Activated CD8-positive, alpha-beta T cell treated with anti-CD3 and anti-CD28 coated beads for 36 hours (primary cell): ENCODE measurements at regions not wholly inside any gene's neighbourhood (a gene's known extent, or its start where the extent isn't known, plus 50 kb on each side); places are given as distances from the start of the nearest gene placed in this dataset.

Source experiments
- ATAC-seq: fragments of 200-7000 bp; cut with Tn5 transposase; one replicate; pipeline ENCODE4 v1.10.0; 2021; ENCODE audit warnings: mild to moderate bottlenecking, moderate library complexity
- CTCF ChIA-PET: fragments of 350-600 bp; sonication (Branson Sonifier 250); formaldehyde crosslinking; loops from one replicate; lab custom pipeline; 2021; ENCODE audit warnings: antibody characterized with exemption; lab: Charles Lee
- POLR2A ChIA-PET: fragments of 350-600 bp; sonication (Branson Sonifier 250); formaldehyde crosslinking; loops from one replicate; lab custom pipeline; 2021; ENCODE audit warnings: antibody characterized with exemption; lab: Charles Lee
- DNase-seq: peaks from one replicate; pipeline ENCODE4 v3.0.0-alpha.2; 2020
- H3K27ac Mint-ChIP-seq: one replicate; pipeline ENCODE4 v1.8.0; 2021; ENCODE audit warnings: mild to moderate bottlenecking, mixed read lengths
- H3K27me3 Mint-ChIP-seq: one replicate; pipeline ENCODE4 v1.8.0; 2021; ENCODE audit warnings: mixed read lengths
- H3K36me3 Mint-ChIP-seq: one replicate; pipeline ENCODE4 v1.8.0; 2021; ENCODE audit warnings: low read depth, mixed read lengths
- H3K4me1 Mint-ChIP-seq: one replicate; pipeline ENCODE4 v1.8.0; 2021; ENCODE audit warnings: low read depth, mixed read lengths
- H3K4me3 Mint-ChIP-seq: one replicate; pipeline ENCODE4 v1.8.0; 2021; ENCODE audit warnings: mild to moderate bottlenecking, moderate library complexity, mixed read lengths
- H3K9me3 Mint-ChIP-seq: one replicate; pipeline ENCODE4 v1.8.0; 2021; ENCODE audit warnings: mixed read lengths
- CTCF ChIP-seq: fragments of 200-600 bp; IDR thresholded peaks from one replicate; pipeline ENCODE4 v1.8.0; 2022; ENCODE audit warnings: antibody characterized with exemption, mild to moderate bottlenecking
- intact Hi-C: fragments of 100-400 bp; cut with micrococcal nuclease; formaldehyde crosslinking; loops from one replicate; pipeline ENCODE4 v1.10.0; 2022

GRCh38 chr6:8246403-8246802 lies 144.1 kb upstream of the EEF1E1 start:
- TF ChIP-seq CTCF = no peak
- ChIA-PET CTCF (interaction anchor here (4.1 kb wide), 1 partner anchor 28 kb away, joined by 16 read pairs; no protein-coding TSS in a partner anchor), POLR2A (no interaction called here)
- no peak for DNase-seq
- Mint-ChIP-seq H3K4me3 (no peak overlapping the region), H3K9me3 (peaks cover 1% of the 10 kb centered on the region), H3K36me3 (no peaks in the 10 kb centered on the region), H3K4me1 (no peaks in the 10 kb centered on the region), H3K27me3 (peaks cover 3% of the 10 kb centered on the region), H3K27ac (no peak overlapping the region)
- ATAC-seq = no peak
- intact Hi-C loops = no loop called here

GRCh38 chr6:8245726-8246125 lies 143.4 kb upstream of the EEF1E1 start:
- no peak for TF ChIP-seq CTCF
- intact Hi-C loops = no loop called here
- DNase-seq = no peak
- Mint-ChIP-seq H3K4me3 (no peak overlapping the region), H3K36me3 (no peaks in the 10 kb centered on the region), H3K9me3 (no peaks in the 10 kb centered on the region), H3K27me3 (peaks cover 3% of the 10 kb centered on the region), H3K4me1 (no peaks in the 10 kb centered on the region), H3K27ac (no peak overlapping the region)
- POLR2A ChIA-PET = no interaction called here
- no peak for ATAC-seq
- CTCF ChIA-PET = interaction anchor here (4.1 kb wide), 1 partner anchor 27 kb away, joined by 16 read pairs; no protein-coding TSS in a partner anchor

- Mint-ChIP-seq H3K27me3 (peaks cover 5% of the 10 kb centered on the region), H3K9me3 (no peaks in the 10 kb centered on the region), H3K4me1 (no peaks in the 10 kb centered on the region), H3K36me3 (no peaks in the 10 kb centered on the region), H3K27ac (no peak overlapping the region), H3K4me3 (no peak overlapping the region)
- DNase-seq = no peak
- no peak for ATAC-seq
- CTCF ChIA-PET = interaction anchor here (0.9 to 4.1 kb wide), 2 partner anchors 10 to 25 kb away, joined by 3 to 16 read pairs; no protein-coding TSS in a partner anchor
- TF ChIP-seq CTCF = no peak
- POLR2A ChIA-PET = no interaction called here
- intact Hi-C loops = no loop called here
Observed at GRCh38 chr6:8243475-8243874, 141.1 kb upstream of the EEF1E1 start.

DNA sequence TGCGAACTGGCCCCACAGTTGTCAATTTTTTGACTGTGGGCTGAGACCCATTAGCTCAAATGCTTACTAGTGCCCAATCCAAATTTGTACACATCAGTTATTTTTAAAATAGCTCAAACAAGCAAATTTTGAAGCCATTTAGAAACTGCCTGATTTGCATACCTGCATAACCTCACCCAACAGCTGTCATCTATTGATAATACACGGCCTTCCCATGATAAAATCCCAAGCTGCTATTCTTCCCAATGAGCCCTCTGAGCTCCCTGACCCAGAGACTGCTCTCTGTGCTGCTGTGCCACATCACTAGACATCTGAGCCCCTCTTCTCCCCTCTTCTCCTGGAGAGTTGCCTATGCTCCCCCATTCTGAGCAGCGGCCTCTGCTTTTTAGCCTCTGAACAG lies 140.5 kb upstream of the EEF1E1 start:
- no peaks in the 10 kb centered on the region for H3K36me3 Mint-ChIP-seq

More for the DNA sequence above, 140.5 kb upstream of the EEF1E1 start:
- Mint-ChIP-seq H3K9me3 (no peaks in the 10 kb centered on the region), H3K4me1 (no peaks in the 10 kb centered on the region), H3K27ac (no peak overlapping the region), H3K27me3 (peaks cover 2% of the 10 kb centered on the region), H3K4me3 (no peak overlapping the region)
- intact Hi-C loops = no loop called here
- ATAC-seq (no peak), DNase-seq (no peak)
- POLR2A ChIA-PET = no interaction called here
- no peak for TF ChIP-seq CTCF
- CTCF ChIA-PET = interaction anchor here (0.9 to 4.1 kb wide), 2 partner anchors 10 to 24 kb away, joined by 3 to 16 read pairs; no protein-coding TSS in a partner anchor
